ENCODE measurements at regions not wholly inside any gene's neighbourhood (a gene's known extent, or its start where the extent isn't known, plus 50 kb on each side); places are given as distances from the start of the nearest gene placed in this dataset.

DNA sequence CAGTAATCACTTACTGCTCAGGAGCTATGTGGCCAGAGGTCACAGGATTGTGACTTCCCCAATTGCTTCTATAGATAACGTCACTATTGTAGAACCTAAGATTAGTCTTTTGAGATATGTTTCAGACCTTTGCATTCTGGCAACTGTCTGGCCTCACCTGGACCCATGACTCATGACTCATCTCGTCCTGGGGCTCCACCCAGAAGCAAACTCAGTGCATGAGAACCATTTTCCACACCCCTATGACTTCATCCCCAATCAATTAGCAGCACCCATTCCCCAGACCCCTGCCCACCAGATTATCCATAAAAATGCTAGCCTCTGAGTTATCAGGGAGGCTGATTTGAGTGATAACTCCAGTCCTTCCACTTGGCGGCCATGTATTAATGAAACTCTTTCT lies 186.9 kb downstream of the EMP1 start:
- no peak for DNase-seq (ENCODE audit: low spot score)

DNA sequence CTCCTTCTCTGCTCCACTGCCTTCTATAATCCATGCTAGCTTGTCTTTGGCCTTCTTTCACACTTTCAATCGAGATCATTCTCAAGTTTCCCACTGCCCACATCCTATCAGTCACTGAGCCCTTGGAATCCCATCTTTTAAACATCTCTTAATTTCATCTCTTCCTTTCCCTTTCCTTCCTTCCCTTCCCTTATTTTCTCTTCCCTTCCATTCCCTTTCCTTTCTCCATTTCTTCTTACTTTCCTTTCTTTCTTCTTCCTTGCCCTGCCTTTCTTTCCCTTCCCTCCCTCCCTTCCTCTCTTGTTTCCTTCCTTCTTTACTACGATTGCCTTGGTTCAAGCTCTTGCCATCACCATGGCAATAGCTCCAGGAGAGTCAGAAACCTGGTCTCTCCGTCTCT lies 183.8 kb downstream of the EMP1 start:
- DNase-seq (ENCODE audit: low spot score): no peak

DNA sequence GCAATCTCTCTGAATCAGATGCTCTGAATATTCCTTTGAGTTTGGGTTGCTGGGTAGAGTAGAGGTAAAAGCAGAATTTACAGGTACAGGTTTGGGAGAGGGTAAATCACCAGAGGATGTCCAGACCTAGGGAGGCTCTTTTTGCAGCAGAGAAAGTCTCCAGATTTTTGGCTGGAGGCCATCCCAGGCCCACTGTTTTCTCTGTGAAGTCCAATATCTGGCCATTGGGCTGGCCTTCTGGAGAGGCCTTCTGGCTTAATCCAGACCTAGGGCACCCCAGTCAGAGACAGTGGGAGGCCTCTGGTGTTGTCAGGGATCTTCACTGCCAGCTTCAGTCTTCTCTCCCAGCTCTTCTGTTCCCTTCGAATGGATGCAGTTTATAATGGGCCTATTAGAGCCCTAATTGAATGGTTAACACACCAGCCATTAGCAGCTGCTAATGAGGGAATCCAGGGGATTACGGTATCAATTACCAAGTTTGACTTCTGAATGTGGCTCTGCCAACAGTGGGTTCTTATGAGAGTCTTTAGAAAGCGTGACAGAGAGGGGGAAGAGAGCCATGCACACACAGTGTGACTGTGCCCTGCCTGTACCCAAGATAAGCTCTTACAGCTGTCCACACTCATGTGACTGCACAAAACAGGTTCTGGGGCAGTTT lies 183.1 kb downstream of the EMP1 start:
- no peak for DNase-seq (ENCODE audit: low spot score)

DNA sequence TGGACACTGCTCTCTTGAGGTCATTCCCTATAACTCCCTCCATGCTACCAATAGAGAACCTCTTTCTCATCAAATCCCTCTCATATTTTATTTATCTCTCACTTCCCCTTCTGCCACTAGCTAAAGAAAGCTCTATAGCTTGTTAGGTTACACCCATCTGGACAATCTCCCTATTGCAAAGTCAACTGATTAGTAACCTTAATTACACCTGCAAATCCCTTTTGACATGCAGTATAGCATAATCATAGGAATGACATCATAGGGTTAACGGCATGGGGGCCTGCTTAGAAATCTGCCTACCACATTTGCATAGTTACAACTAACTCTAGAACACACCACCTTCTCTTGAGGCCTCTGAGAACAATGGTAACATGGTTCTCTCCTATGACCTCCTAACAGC lies 181.2 kb downstream of the EMP1 start:
- DNase-seq (ENCODE audit: low spot score): no peak

DNA sequence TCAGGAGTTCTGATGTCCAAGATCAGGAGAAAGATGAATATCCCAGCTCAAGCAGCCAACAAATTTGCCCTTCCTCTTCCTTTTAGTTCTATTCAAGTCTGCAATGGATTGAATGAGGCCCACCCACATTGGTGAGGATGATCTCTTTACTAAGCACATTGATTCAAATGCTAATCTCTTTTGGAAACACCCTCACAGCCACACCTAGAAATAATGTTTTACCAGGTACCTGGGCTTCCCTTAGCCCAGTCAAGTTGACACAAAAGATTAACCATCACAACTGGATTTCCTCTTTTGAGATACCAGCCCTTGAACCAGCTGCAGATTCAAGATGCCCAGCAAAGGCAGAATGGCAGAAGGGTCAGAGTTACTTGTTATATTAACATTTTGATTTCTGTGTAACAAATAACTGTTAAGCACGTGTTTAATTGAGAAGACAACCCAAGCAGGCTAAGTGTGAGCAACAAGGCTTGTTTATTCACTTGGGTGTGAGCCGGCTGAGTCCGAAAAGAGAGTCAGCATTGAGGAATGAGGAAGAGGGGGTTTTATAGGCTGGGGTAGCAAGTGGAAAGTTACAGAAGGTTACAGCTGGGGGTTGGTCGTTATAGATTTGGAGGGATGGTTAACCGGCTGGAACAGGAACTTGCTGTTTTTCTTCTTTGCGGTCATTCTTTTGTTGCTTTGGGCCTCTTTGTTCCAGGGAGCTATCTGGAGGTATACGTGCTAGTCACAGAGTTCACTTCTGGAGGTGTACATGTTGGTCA lies 180.3 kb downstream of the EMP1 start:
- no peak for DNase-seq (ENCODE audit: low spot score)

DNA sequence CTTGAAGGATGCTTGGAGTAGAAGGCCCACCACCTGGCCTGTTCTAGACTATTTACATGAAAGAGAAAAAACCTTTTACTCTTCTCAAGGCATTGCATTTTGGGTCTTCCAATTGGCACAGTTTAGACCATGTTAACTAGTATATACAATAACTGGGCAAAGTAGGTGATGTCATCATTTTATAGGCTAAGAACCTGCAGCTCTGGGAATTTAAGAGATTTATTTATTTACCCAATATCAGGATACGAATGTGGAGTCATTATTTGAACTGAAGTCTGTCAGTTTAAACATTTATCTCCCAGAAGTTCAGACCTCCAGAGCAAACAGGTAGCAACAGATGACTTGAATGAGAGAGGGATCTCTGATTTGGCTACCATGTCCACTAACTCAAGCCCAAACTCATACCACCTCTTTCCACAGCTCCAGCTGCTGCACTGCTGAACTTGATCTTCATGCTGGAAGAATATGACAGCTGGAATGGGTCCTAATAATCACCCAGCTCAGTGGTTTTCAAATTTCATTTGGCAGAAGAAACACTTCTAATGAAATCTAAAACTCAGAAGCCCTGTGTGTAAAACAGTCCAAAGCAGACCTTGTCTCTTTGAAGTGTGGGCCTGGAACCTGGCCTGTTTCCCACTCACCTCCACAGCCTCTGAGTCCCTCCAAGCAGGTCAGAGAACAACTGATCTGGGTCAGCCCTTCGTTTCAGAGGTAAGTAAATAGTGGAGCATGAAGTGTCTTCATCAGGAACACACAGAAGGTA lies 179.2 kb downstream of the EMP1 start:
- no peak for DNase-seq (ENCODE audit: low spot score)

DNA sequence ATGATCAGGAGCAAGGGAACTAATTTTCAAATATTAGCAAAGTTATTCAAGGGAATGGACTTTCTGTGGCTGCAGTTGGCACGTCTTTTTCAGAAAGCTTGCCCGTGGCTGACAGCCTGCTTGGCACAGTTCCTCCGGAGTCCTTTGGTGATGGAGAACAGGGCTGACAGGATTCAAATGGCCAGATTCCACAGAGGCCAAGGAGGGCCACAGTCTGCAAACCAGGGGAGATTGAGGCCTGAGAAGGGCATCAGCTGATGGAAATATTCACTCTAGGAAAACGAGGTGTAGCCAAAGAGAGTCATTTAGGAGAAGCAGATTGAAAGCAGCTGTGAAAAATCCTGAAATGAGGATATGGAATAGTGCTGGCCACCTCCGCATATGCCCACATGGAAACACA lies 178.3 kb downstream of the EMP1 start:
- no peak for DNase-seq (ENCODE audit: low spot score)

DNA sequence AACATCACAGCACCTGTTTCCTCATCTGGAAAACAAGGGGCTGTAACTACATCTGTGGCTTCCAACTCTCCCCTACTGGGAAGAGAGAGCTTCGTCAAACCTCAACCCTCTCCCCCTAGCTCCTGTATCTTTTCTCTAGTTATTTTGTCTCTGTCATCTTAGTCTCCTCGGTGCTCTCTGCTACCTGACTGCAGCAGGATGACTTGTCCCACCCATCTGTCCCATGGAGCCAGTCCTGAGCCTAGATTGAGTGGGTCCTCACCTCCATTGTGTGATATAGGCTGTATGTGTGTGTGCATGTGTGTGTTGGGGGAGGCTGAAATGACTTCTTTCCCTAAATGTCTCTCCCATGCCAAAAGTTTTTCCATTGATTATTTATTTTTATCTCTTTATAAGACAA lies 177.3 kb downstream of the EMP1 start:
- DNase-seq (ENCODE audit: low spot score): no peak

DNA sequence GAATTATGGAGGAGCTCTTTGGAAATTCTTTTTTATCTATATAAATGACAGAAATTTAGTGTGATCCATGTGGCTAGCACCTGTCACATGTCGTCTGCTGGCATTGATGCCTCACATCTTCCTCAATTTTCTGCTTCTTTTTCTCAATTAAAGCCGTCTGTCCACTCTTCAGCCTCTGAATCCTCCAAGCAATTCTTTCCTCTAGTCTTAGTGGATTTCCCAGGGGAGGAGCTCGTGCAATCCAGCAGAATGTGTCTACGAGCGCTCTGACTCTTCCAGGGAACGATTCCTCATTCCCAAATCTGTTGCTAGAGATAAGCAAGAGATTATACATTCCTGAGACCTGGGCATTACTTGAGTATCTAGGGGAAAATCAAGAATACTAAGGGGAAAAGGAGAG lies 176.6 kb downstream of the EMP1 start:
- no peak for DNase-seq (ENCODE audit: low spot score)

DNA sequence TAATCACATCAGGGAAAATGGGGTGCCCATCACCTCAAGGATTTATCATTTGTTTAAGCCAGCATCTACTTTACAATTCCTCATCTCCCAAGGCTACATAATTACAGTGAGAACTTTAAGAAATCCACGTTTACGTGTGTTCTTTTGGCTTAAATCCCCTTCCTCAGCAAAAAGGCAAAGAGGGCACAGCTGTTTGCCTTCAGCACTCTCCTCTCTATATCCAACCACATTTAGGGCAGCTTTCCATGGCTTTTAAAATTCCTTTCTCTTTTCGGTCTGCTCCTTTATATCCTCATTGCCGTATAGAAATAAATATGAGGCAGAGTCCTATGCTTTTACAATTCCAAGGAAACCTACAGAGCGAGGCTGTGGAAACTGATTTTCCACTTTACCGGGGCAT lies 175.9 kb downstream of the EMP1 start:
- DNase-seq (ENCODE audit: low spot score): no peak

DNA sequence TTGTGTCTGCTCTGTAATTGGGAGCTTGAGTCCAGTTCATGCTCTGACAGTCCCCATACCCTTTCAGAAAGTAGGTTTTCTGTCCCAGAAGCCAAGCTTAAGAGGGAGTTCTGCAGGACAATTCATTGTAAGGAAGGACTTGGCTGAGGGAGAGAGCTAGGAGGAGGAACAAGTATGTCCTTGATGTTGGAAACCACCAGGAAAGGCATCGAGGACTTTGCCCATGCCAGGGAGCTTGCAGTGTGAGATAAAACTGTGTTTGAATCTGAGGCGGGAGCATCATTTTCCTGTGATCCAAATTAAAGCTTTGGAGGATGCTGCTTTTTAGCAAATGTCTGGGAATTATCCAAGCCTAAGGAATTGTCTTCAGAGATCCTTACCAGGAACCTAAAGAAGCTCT lies 175.3 kb downstream of the EMP1 start:
- DNase-seq (ENCODE audit: low spot score): no peak

DNA sequence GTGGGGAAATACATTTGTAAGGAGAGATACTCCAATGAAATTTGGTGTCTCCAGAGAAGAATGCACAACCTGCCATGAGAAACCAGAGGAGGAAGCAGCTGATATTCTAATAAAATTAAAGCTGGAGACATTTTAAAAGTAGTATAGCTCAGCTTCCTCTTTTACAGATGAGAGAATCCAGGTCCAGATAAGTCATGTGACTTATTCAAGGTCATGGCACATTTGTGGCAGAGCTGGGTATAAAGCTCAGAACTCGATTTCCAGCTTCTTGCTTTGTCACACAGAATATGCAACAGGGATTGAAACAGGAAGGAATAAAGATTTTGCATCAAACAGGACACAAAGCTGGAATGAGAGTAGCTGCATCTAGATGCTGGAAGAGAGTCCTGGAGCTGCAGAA lies 174.8 kb downstream of the EMP1 start:
- no peak for DNase-seq (ENCODE audit: low spot score)

DNA sequence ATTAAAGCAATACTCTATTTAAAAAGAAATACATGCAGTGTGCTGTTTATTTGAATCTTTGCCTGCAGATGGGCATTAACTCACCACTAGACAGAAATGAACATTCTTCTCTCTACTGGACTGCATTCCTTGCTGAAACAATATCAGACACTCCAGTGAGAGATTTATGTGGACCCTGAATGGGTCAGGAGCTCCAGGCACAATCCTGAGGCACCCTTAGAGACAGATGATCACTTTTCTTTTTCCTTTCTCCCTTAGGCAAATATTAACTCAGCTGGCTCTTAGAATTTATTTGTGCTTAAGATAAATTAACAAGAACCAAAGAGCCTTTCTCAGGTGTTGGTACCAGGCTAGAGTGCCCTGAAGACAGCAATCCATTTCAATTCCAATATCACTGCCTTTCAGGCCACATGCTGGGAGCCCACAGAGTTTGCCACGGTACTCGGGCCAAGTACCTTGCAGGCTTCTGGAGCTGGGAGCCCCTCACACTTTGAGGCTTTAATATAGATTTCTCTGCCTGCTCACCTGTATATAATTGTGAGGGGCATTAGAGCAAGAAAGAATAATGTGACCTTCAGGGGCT lies 173.0 kb downstream of the EMP1 start:
- no peak for DNase-seq (ENCODE audit: low spot score)

DNA sequence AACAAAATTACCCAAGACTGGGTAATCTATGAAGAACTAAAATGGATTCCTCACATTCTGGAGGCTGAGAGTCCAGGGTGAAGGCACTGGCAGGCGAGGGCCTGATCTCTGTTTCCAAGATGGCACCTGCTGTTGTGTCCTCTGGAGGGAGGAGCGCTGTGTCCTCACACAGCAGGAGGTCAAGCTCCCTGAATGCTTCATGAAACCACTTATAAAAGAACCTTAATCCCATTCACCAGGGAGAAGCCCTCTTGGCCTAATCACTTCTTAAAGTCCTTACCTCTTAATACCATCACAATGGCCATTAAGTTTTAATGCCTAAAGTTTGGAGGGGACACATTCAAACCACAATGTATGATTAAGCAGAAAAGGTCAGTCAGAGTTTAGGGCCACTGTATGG lies 172.4 kb downstream of the EMP1 start:
- DNase-seq (ENCODE audit: low spot score): no peak

DNA sequence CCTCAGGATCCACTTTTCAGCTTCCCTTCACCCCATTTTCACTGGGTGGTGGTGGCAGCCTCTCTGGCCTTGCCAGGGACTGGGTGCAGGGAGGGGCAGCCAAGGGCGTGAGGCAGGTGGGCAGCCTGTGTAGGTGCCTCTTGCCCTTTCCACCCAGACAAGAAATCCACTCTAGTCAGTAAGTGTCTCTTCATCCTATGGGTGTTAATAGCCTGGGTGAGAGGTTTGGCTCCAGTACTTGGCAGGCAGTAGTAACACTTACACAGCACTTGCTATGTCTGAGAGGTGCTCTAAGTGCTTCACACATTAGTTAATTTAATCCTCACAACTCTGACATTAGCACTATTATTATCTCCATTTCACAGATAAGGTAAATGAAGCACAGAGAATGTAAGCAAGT lies 171.9 kb downstream of the EMP1 start:
- DNase-seq (ENCODE audit: low spot score): no peak

DNA sequence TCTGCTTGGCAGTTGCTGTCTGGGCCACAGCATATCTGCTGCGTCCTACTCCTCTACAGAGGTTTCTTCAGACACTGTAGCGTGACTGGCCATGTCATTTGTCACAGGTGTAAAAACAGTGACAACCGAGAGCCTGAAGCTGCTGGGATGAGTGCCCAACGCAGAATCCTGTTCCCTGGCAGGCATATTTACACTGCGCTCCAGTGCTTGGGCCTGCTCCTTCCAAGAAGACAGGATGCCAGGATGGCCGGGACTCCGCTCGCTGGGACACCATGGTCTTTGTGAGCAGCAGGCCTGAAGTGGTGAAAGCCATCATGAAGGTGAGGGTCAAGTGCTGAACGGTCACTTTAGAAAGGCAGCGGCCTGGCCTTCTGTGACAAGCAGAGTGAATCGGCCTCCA lies 171.4 kb downstream of the EMP1 start:
- no peak for DNase-seq (ENCODE audit: low spot score)

DNA sequence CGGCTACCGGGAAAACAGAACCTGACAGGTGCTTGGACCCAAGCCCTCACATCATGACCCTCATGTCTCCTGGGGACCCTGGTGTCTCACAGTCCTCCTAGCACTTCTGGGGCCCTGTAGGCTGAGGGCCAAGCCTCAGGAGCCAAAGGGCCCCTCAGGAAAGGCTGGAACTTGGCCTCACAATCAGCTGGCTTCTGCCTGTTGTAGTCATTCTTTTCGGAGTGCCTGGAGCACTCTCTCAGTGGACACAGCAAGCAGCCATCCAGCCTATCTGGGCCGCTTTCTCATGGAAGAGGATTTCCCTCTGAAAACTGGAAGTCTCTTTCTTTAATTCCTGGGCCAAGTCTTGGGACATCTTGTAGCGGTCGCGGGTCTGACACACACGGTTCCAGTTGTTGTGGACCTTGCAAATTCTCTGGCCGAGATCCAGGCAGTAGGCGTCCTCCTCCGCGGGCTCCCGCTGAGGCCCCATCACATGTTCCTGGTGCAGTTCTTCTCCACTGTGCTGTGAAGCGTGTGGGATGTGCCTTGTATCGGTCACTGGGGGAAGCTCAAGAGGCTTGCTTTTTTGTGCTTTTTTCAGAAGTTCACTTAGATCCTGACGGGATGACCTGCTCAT lies 169.3 kb downstream of the EMP1 start:
- no peak for DNase-seq (ENCODE audit: low spot score)

DNA sequence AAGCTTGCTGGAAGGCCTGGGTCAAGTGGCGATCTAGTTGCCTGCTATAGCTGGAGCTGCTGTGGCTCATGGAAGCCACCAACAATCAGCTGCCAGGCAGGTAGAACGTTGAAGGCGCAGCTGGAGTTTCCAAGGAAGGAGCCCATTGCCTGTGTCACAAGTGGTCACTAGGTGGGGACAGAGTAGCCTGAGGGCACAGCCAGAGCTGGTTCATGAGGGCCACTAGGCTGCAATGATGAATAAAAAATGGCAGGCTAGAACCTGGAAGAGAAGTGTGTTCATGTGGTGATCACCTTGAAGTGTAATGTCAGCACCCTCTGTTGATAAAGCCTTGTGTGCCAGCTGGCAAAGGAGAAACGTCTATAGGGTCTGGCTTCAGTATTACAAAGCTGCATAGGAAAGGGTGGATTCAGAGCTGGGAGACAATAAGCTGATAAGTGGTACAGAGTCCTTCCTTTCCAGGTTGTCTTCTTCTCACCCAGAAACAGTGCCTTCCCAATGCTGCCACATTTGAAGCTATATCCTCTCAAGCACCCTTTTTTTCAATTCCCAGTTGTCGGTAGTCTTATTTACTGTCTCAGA lies 165.8 kb downstream of the EMP1 start:
- DNase-seq (ENCODE audit: low spot score): peak; percentile 76

DNA sequence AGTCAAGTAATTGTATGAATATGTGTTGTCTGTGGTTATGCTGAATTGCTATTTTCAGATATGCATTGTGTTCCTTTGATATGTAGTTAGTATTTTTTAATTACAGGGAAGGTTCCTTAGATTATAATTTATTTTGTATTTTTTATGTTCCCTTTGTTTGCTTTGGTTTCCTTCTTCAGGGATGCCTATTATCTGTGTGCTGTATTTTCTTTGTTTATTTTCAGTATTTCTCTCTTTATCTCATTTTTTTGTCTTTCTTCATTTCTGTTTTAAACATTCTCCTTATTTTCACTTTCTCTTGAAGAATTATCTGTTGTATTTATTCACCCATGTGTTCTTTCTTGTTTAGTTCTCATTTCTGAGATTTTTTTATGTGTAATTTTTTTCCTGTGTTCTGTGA lies 163.1 kb downstream of the EMP1 start:
- DNase-seq (ENCODE audit: low spot score): no peak

DNA sequence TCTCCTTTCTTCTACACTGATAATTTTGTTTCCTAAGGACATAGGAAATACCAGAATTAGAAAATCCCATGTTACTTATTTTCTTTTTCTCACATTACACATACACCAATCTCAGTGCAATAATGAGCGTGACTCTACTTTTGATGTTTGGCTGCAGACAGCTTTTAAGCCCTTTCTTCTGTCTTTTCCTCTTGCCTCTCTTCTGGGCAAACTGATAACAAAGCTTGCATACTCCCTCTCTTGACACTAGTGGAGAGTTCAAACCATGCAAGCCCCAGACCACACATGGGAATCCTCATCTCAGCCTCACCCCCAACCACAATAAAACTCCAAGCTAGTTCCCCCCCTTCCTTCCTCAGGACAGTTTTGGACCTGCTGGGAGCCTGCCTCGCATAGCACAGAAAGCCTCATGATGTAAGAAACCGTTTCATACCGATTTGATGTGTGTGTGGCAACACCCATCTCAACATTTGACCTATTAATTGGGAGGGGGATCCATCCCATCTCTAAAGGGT lies 161.9 kb downstream of the EMP1 start:
- no peak for DNase-seq (ENCODE audit: low spot score)

DNA sequence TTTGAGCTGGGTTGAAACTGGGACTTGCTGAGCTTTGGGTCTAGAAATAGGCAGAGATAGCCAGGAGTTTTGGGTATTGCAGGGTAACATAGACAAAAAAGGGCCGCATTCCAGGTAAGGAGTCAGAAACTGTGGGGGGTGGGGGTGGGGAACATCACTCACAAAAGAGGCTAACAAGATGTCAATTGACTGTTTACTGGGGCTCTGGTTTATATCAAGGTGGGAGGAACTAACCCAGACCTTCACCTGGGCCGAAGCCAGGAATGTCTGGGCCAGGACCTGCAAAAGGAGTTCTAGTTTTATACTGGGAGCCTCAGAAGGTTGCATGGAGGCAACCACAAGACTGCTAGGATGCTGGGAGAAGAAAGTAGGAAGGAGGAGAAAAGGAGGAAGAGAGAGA lies 154.4 kb downstream of the EMP1 start:
- DNase-seq (ENCODE audit: low spot score): no peak

DNA sequence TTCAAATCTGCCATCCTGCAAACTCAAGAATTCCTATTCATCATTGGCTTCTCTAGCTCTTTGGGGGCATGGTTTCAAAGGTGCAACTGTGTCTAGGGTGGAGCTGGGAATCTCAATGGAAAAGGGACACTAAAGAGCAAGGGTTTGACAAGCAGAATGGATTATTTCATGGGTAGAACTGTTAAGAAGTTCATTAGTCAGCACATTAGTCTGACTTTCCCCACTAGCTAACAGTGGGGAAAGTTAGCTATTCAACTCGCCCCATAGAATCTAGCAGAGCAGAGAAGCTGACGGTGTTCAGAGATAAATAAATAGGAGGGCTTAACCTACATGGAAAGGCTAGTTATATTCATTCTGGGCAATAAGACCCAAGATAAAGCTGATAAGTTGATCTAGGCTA lies 153.9 kb downstream of the EMP1 start:
- DNase-seq (ENCODE audit: low spot score): no peak

All from AG08395 (cell line).